GM12878 (cell line): ENCODE measurements at regions not wholly inside any gene's neighbourhood (a gene's known extent, or its start where the extent isn't known, plus 50 kb on each side); places are given as distances from the start of the nearest gene placed in this dataset.

Experiments used
- ATAC-seq: fragments of 200-7000 bp; cut with Tn5 transposase; 3 replicates; pipeline ENCODE4 v1.9.1; 2020; ENCODE audit warnings: mild to moderate bottlenecking, moderate library complexity
- BruUV-seq: library from RNA; stranded (reverse); fragments of 400-500 nt; replicated peaks from 2 replicates; lab custom pipeline; 2021; lab: Mats Ljungman, UMichigan
- CTCF ChIA-PET: fragments of 300-600 bp; sonication (Branson Sonifier 250); formaldehyde crosslinking; extraction: SDS; loops from one replicate; lab custom pipeline; 2021; ENCODE audit warnings: inconsistent platforms; lab: Yijun Ruan, JAX
- POLR2A ChIA-PET: fragments of 350-600 bp; formaldehyde crosslinking; extraction: SDS; loops from one replicate; lab custom pipeline; 2021; ENCODE audit warnings: inconsistent platforms; lab: Charles Lee
- RAD21 ChIA-PET: fragments of 300-600 bp; sonication (Branson Sonifier 250); formaldehyde crosslinking; loops from one replicate; lab custom pipeline; 2023; ENCODE audit warnings: antibody characterized with exemption; ENCODE audit not compliant: unreplicated experiment; lab: Charles Lee
- SMC1A ChIA-PET: fragments of 300-600 bp; sonication (Branson Sonifier 250); formaldehyde crosslinking; loops from one replicate; lab custom pipeline; 2023; ENCODE audit not compliant: unreplicated experiment, uncharacterized antibody; lab: Charles Lee
- DNase-seq: peaks from one replicate; pipeline ENCODE4 v3.0.0-alpha.2; 2011; ENCODE audit warnings: low read depth, low spot score
- FAIRE-seq: peaks from 3 replicates; lab custom pipeline; 2011; peaks lifted over from hg19 to GRCh38; lab: Jason Lieb, UNC
- H2AFZ ChIP-seq: 2 replicates; pipeline ENCODE4 v1.6.0; 2011; ENCODE audit warnings: low read depth, low read length, control low read depth; ENCODE audit not compliant: control insufficient read depth
- H3K27ac ChIP-seq: 2 replicates; pipeline ENCODE4 v1.5.1; 2011; ENCODE audit warnings: control low read depth; ENCODE audit not compliant: control insufficient read depth, insufficient read depth
- H3K27me3 ChIP-seq, 2 experiments: replicated peaks in 1 of 2; 2 replicates each; pipeline versions ENCODE4 v1.6.0 to v1.6.1; 2011; ENCODE audit warnings: low read length in 1 of 2; ENCODE audit not compliant: control insufficient read depth in 2 of 2, insufficient read depth in 2 of 2
- H3K36me3 ChIP-seq, 2 experiments: 2 replicates each; pipeline ENCODE4 v1.5.1; 2011; ENCODE audit warnings: low read length in 1 of 2; ENCODE audit not compliant: control insufficient read depth in 2 of 2, insufficient read depth in 2 of 2
- H3K4me1 ChIP-seq: 2 replicates; pipeline ENCODE4 v1.6.1; 2011; ENCODE audit warnings: mild to moderate bottlenecking, low read length, moderate library complexity, mixed read lengths; ENCODE audit not compliant: control insufficient read depth, insufficient read depth
- H3K4me2 ChIP-seq: 2 replicates; pipeline ENCODE4 v1.6.0; 2011; ENCODE audit warnings: control low read depth; ENCODE audit not compliant: control insufficient read depth, insufficient read depth
- H3K4me3 ChIP-seq: fragments of 200-600 bp; sonication (generic); 2 replicates; pipeline ENCODE4 v1.5.1; 2016
- H3K79me2 ChIP-seq: 2 replicates; pipeline ENCODE4 v1.6.0; 2011; ENCODE audit warnings: low read length; ENCODE audit not compliant: control insufficient read depth, insufficient read depth
- H3K9ac ChIP-seq: 2 replicates; pipeline ENCODE4 v1.8.0; 2011; ENCODE audit warnings: low read length, control low read depth, mixed read lengths; ENCODE audit not compliant: control insufficient read depth, insufficient read depth
- H3K9me3 ChIP-seq: replicated peaks from 3 replicates; pipeline ENCODE4 v1.5.1; 2011; ENCODE audit warnings: mild to moderate bottlenecking, low read length; ENCODE audit not compliant: control insufficient read depth, insufficient read depth
- H4K20me1 ChIP-seq: 2 replicates; pipeline ENCODE4 v1.6.0; 2011; ENCODE audit not compliant: control insufficient read depth, insufficient read depth
- ATF7 ChIP-seq: fragments of 450-650 bp; IDR thresholded peaks from 2 replicates; pipeline ENCODE4 v1.6.1; 2016; ENCODE audit warnings: low read depth, mild to moderate bottlenecking
- BRCA1 ChIP-seq: IDR thresholded peaks from 2 replicates; pipeline ENCODE4 v1.6.1; 2011; ENCODE audit warnings: low read depth, low read length, improper control_type of control experiment
- EP300 ChIP-seq, 2 experiments: fragments of 150-350 bp in 1 of 2; IDR thresholded peaks; 2 replicates each; pipeline ENCODE4 v1.6.1; 2011 to 2012; ENCODE audit warnings: low read depth in 2 of 2, low read length in 2 of 2, borderline replicate concordance in 1 of 2, improper control_type of control experiment in 1 of 2, inconsistent platforms in 1 of 2; ENCODE audit not compliant: control insufficient read depth in 1 of 2
- FOS ChIP-seq: IDR thresholded peaks from 3 replicates; pipeline ENCODE4 v1.6.1; 2011; ENCODE audit warnings: borderline replicate concordance; ENCODE audit not compliant: insufficient read length; ENCODE audit errors: extremely low read depth
- MEF2A ChIP-seq: IDR thresholded peaks from 2 replicates; pipeline ENCODE4 v1.6.1; 2011; ENCODE audit warnings: low read depth, mild to moderate bottlenecking, low read length, moderate library complexity; ENCODE audit not compliant: insufficient read depth
- POLR2AphosphoS5 ChIP-seq: IDR thresholded peaks from 2 replicates; pipeline ENCODE4 v1.6.1; 2011; ENCODE audit warnings: mild to moderate bottlenecking, low read length, inconsistent platforms
- SRF ChIP-seq, 2 experiments: IDR thresholded peaks; 2 replicates each; pipeline ENCODE4 v1.6.1; 2011; ENCODE audit warnings: low read depth in 2 of 2, low read length in 2 of 2, mild to moderate bottlenecking in 1 of 2, moderate library complexity in 1 of 2
- WGBS: methylation state at CpG from one replicate; pipeline ENCODE4 v1.1.6; 2016; ENCODE audit warnings: low lambda C conversion rate; ENCODE audit not compliant: insufficient replicate concordance, insufficient coverage; ENCODE audit errors: missing lambda C conversion rate; 5-methylcytosine and 5-hydroxymethylcytosine counted together
- in situ Hi-C: fragments of 300-500 bp; cut with MboI; formaldehyde crosslinking; loops from 9 replicates; pipeline ENCODE4 v1.14.3; 2018; ENCODE audit warnings: mixed read lengths
- intact Hi-C: fragments of 100-400 bp; cut with micrococcal nuclease; formaldehyde crosslinking; loops from one replicate; pipeline ENCODE4 v1.14.2; 2022; ENCODE audit not compliant: unreplicated experiment
- TF ChIP-seq, protein P1 (sequence below): fragments of 450-650 bp; IDR thresholded peaks from 2 replicates; pipeline ENCODE4 v1.6.1; 2016; ENCODE audit warnings: mild to moderate bottlenecking
- TF ChIP-seq, protein P2 (sequence below): IDR thresholded peaks from 2 replicates; pipeline ENCODE4 v1.6.1; 2011; ENCODE audit warnings: mild to moderate bottlenecking, low read depth, low read length, moderate library complexity; ENCODE audit not compliant: insufficient replicate concordance

DNA sequence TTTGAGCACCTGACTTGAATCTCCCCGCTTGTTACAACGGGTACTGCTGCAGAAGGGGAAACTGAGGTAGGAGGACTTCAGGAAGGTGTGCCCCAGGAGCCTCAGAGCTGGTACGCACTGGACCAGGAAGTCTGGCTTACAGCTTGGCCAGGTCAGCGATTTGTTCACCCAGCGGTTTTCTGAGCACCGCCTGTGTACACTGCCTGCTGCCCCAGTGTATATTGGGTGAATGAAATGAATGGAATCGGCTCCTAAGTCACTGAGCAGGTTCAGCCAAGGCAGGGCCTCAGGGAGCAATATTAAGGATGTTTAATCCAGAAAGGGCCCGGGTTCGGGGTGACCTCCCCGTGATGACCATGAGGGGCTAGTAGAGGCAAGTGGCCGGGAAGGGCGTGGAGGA is 164.0 kb upstream of the CIBAR2 start:
- in situ Hi-C loops (no loop called here), intact Hi-C loops (loop anchor here (10.0 kb wide), 1 partner anchor 161 kb away; the partner anchor contains the start of gene CIBAR2)
- SMC1A ChIA-PET, result no interaction called here
- BruUV-seq, result no TSS peak
- H3K27ac ChIP-seq, result no peak overlapping the region
- no peak overlapping the region for H3K9ac ChIP-seq
- H2AFZ ChIP-seq, result no peak overlapping the region
- RAD21 ChIA-PET, result no interaction called here
- no peaks in the 10 kb centered on the region for H3K79me2 ChIP-seq
- no peak for FAIRE-seq
- WGBS, result 25% methylated on average over 12 of the region's 12 CpGs
- H4K20me1 ChIP-seq, result no peaks in the 10 kb centered on the region
- POLR2A ChIA-PET, result no interaction called here
- no peaks in the 10 kb centered on the region for H3K9me3 ChIP-seq
- H3K4me1 ChIP-seq, result no peaks in the 10 kb centered on the region
- DNase-seq, result no peak
- TF ChIP-seq POLR2AphosphoS5 (no peak), BRCA1 (no peak), SRF (IDR thresholded peaks at IDR 0.05; ENCODE audit: low read depth in 2 of 2, low read length in 2 of 2) (no peak), ATF7 (no peak), FOS (no peak), MEF2A (no peak), EP300 (IDR thresholded peaks at IDR 0.05; ENCODE audit: borderline replicate concordance in 1 of 2, control insufficient read depth in 1 of 2, low read depth in 2 of 2, low read length in 2 of 2) (no peak)
- TF ChIP-seq, protein P1, sequence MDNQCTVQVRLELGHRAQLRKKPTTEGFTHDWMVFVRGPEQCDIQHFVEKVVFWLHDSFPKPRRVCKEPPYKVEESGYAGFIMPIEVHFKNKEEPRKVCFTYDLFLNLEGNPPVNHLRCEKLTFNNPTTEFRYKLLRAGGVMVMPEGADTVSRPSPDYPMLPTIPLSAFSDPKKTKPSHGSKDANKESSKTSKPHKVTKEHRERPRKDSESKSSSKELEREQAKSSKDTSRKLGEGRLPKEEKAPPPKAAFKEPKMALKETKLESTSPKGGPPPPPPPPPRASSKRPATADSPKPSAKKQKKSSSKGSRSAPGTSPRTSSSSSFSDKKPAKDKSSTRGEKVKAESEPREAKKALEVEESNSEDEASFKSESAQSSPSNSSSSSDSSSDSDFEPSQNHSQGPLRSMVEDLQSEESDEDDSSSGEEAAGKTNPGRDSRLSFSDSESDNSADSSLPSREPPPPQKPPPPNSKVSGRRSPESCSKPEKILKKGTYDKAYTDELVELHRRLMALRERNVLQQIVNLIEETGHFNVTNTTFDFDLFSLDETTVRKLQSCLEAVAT, result no peak
- TF ChIP-seq, protein P2, sequence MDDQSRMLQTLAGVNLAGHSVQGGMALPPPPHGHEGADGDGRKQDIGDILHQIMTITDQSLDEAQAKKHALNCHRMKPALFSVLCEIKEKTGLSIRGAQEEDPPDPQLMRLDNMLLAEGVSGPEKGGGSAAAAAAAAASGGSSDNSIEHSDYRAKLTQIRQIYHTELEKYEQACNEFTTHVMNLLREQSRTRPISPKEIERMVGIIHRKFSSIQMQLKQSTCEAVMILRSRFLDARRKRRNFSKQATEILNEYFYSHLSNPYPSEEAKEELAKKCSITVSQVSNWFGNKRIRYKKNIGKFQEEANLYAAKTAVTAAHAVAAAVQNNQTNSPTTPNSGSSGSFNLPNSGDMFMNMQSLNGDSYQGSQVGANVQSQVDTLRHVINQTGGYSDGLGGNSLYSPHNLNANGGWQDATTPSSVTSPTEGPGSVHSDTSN, result no peak
- ATAC-seq, result no peak
- no peaks in the 10 kb centered on the region for H3K36me3 ChIP-seq
- H3K27me3 ChIP-seq, result peaks cover 2 to 3% of the 10 kb centered on the region in 2 experiments; a peak in 1 of 4 replicates
- no peak overlapping the region for H3K4me3 ChIP-seq
- CTCF ChIA-PET, result interaction anchor here (1.0 to 3.4 kb wide), 10 partner anchors 11 to 163 kb away, joined by 4 to 16 read pairs (median 6); partner anchors contain the start of gene CIBAR2
- H3K4me2 ChIP-seq, result no peak overlapping the region
